ENCODE measurements at regions not wholly inside any gene's neighbourhood (a gene's known extent, or its start where the extent isn't known, plus 50 kb on each side); places are given as distances from the start of the nearest gene placed in this dataset.
"Not testable (repeated sequence)": the region's sequence is repeated elsewhere in the genome, so short reads cannot be mapped to it uniquely, and the experiment has no call there.

GRCh38 chr14:89669193-89669592 is 252.2 kb upstream of the FOXN3 start:
- Histone ChIP-seq H3K36me3 (ENCODE audit: insufficient read depth, low read length, poor library complexity, severe bottlenecking) (no peaks in the 10 kb centered on the region), H3K27ac (ENCODE audit: low read depth, low read length, poor library complexity, severe bottlenecking) (no peak overlapping the region), H3K4me1 (ENCODE audit: insufficient read depth, low read length, poor library complexity, severe bottlenecking) (no peaks in the 10 kb centered on the region), H3K27me3 (replicated peaks; ENCODE audit: insufficient read depth, low read depth, low read length, poor library complexity) (no peaks in the 10 kb centered on the region), H3K4me3 (ENCODE audit: low read depth, low read length, poor library complexity, severe bottlenecking) (no peak overlapping the region), H3K9me3 (ENCODE audit: low read depth, low read length, poor library complexity, severe bottlenecking) (no peaks in the 10 kb centered on the region)
- ChIA-PET CTCF (no interaction called here), POLR2A (ENCODE audit: low non-redundant PET) (no interaction called here)
- intact Hi-C loops (cut with micrococcal nuclease; ENCODE audit: unreplicated experiment): no loop called here
- no TSS peak for BruUV-seq (replicated peaks)
- TF ChIP-seq EZH2 (IDR thresholded peaks at IDR 0.05; ENCODE audit: borderline replicate concordance, low read depth, low read length, poor library complexity, severe bottlenecking) (no peak), CTCF (conservative IDR thresholded peaks at IDR 0.05; ENCODE audit: low read depth, low read length) (no peak)
- DNase-seq (ENCODE audit: low spot score): no peak

- TF ChIP-seq EZH2 (IDR thresholded peaks at IDR 0.05; ENCODE audit: borderline replicate concordance, low read depth, low read length, poor library complexity, severe bottlenecking): no peak
- no peak for TF ChIP-seq CTCF (conservative IDR thresholded peaks at IDR 0.05; ENCODE audit: low read depth, low read length)
- BruUV-seq (replicated peaks): no TSS peak
- no peaks in the 10 kb centered on the region for H3K4me1 ChIP-seq (ENCODE audit: insufficient read depth, low read length, poor library complexity, severe bottlenecking)
- no peak overlapping the region for H3K27ac ChIP-seq (ENCODE audit: low read depth, low read length, poor library complexity, severe bottlenecking)
- POLR2A ChIA-PET (ENCODE audit: low non-redundant PET): no interaction called here
- CTCF ChIA-PET: no interaction called here
- no peaks in the 10 kb centered on the region for H3K9me3 ChIP-seq (ENCODE audit: low read depth, low read length, poor library complexity, severe bottlenecking)
- no peaks in the 10 kb centered on the region for H3K27me3 ChIP-seq (replicated peaks; ENCODE audit: insufficient read depth, low read depth, low read length, poor library complexity)
- intact Hi-C loops (cut with micrococcal nuclease; ENCODE audit: unreplicated experiment): no loop called here
- no peak for DNase-seq (ENCODE audit: low spot score)
- H3K36me3 ChIP-seq (ENCODE audit: insufficient read depth, low read length, poor library complexity, severe bottlenecking): no peaks in the 10 kb centered on the region
- no peak overlapping the region for H3K4me3 ChIP-seq (ENCODE audit: low read depth, low read length, poor library complexity, severe bottlenecking)
These were observed 250.9 kb upstream of the FOXN3 start for GRCh38 chr14:89667983-89668382.

GRCh38 chr14:89665300-89666081 is 248.5 kb upstream of the FOXN3 start:
- H3K4me3 ChIP-seq (ENCODE audit: low read depth, low read length, poor library complexity, severe bottlenecking); DNase-seq (ENCODE audit: low spot score); CTCF ChIA-PET; intact Hi-C loops (cut with micrococcal nuclease; ENCODE audit: unreplicated experiment); H3K27ac ChIP-seq (ENCODE audit: low read depth, low read length, poor library complexity, severe bottlenecking); H3K27me3 ChIP-seq (replicated peaks; ENCODE audit: insufficient read depth, low read depth, low read length, poor library complexity); H3K4me1 ChIP-seq (ENCODE audit: insufficient read depth, low read length, poor library complexity, severe bottlenecking); POLR2A ChIA-PET (ENCODE audit: low non-redundant PET); H3K36me3 ChIP-seq (ENCODE audit: insufficient read depth, low read length, poor library complexity, severe bottlenecking); H3K9me3 ChIP-seq (ENCODE audit: low read depth, low read length, poor library complexity, severe bottlenecking); BruUV-seq (replicated peaks): not testable (repeated sequence)

- no TSS peak for BruUV-seq (replicated peaks)
- H3K4me3 ChIP-seq (ENCODE audit: low read depth, low read length, poor library complexity, severe bottlenecking): no peak overlapping the region
- no peaks in the 10 kb centered on the region for H3K27me3 ChIP-seq (replicated peaks; ENCODE audit: insufficient read depth, low read depth, low read length, poor library complexity)
- H3K36me3 ChIP-seq (ENCODE audit: insufficient read depth, low read length, poor library complexity, severe bottlenecking): no peaks in the 10 kb centered on the region
- no peak for DNase-seq (ENCODE audit: low spot score)
- TF ChIP-seq CTCF (conservative IDR thresholded peaks at IDR 0.05; ENCODE audit: low read depth, low read length) (no peak), EZH2 (IDR thresholded peaks at IDR 0.05; ENCODE audit: borderline replicate concordance, low read depth, low read length, poor library complexity, severe bottlenecking) (no peak)
- CTCF ChIA-PET: no interaction called here
- H3K9me3 ChIP-seq (ENCODE audit: low read depth, low read length, poor library complexity, severe bottlenecking): no peaks in the 10 kb centered on the region
- intact Hi-C loops (cut with micrococcal nuclease; ENCODE audit: unreplicated experiment): no loop called here
- no peaks in the 10 kb centered on the region for H3K4me1 ChIP-seq (ENCODE audit: insufficient read depth, low read length, poor library complexity, severe bottlenecking)
- H3K27ac ChIP-seq (ENCODE audit: low read depth, low read length, poor library complexity, severe bottlenecking): no peak overlapping the region
- POLR2A ChIA-PET (ENCODE audit: low non-redundant PET): no interaction called here
These were observed 244.4 kb upstream of the FOXN3 start for GRCh38 chr14:89661392-89661791.

- intact Hi-C loops (cut with micrococcal nuclease; ENCODE audit: unreplicated experiment); CTCF ChIA-PET; H3K9me3 ChIP-seq (ENCODE audit: low read depth, low read length, poor library complexity, severe bottlenecking); POLR2A ChIA-PET (ENCODE audit: low non-redundant PET); H3K27me3 ChIP-seq (replicated peaks; ENCODE audit: insufficient read depth, low read depth, low read length, poor library complexity); H3K4me3 ChIP-seq (ENCODE audit: low read depth, low read length, poor library complexity, severe bottlenecking); BruUV-seq (replicated peaks); H3K4me1 ChIP-seq (ENCODE audit: insufficient read depth, low read length, poor library complexity, severe bottlenecking); H3K27ac ChIP-seq (ENCODE audit: low read depth, low read length, poor library complexity, severe bottlenecking); DNase-seq (ENCODE audit: low spot score); H3K36me3 ChIP-seq (ENCODE audit: insufficient read depth, low read length, poor library complexity, severe bottlenecking): not testable (repeated sequence)
These were observed 243.7 kb upstream of the FOXN3 start for GRCh38 chr14:89660625-89661233.
